CD4-positive, CD25-positive, alpha-beta regulatory T cell (primary cell): ENCODE measurements at regions not wholly inside any gene's neighbourhood (a gene's known extent, or its start where the extent isn't known, plus 50 kb on each side); places are given as distances from the start of the nearest gene placed in this dataset.

Experiments
- ATAC-seq, 2 donors: fragments of 150-1000 bp; cut with Tn5 transposase; one replicate each; pipeline ENCODE4 v1.10.0; 2021; ENCODE audit warnings: low read depth in 2 of 2, moderate number of reproducible peaks in 2 of 2, moderate library complexity in 1 of 2
- DNase-seq, 3 donors: peaks; one replicate each; pipeline versions ENCODE4 v3.0.0 to v3.0.0-alpha.2; 2012 to 2022; ENCODE audit warnings: mixed read lengths in 1 of 3
- H3K27ac ChIP-seq: one replicate; pipeline ENCODE4 v1.7.0; 2013; ENCODE audit warnings: mild to moderate bottlenecking, low read length; ENCODE audit not compliant: insufficient read depth, poor library complexity, severe bottlenecking
- H3K27me3 ChIP-seq: one replicate; pipeline ENCODE4 v1.7.0; 2013; ENCODE audit warnings: low read length; ENCODE audit not compliant: control insufficient read depth, insufficient read depth
- H3K36me3 ChIP-seq: one replicate; pipeline ENCODE4 v1.7.0; 2013; ENCODE audit warnings: mild to moderate bottlenecking, low read length, moderate library complexity; ENCODE audit not compliant: control insufficient read depth, insufficient read depth
- H3K4me1 ChIP-seq: 2 replicates; pipeline ENCODE4 v1.7.0; 2013; ENCODE audit warnings: mild to moderate bottlenecking, low read length; ENCODE audit not compliant: insufficient read depth, control insufficient read depth, poor library complexity, severe bottlenecking
- H3K4me3 ChIP-seq: one replicate; pipeline ENCODE4 v1.7.0; 2013; ENCODE audit warnings: low read depth, mild to moderate bottlenecking, low read length, moderate library complexity
- H3K9me3 ChIP-seq, 2 experiments: 1 replicate in 1 of 2; 2 replicates in 1 of 2; pipeline ENCODE4 v1.7.0; 2013; ENCODE audit warnings: low read length in 2 of 2, mild to moderate bottlenecking in 1 of 2, moderate library complexity in 1 of 2; ENCODE audit not compliant: control insufficient read depth in 2 of 2
- H3K27ac Mint-ChIP-seq, 3 donors: one replicate each; pipeline ENCODE4 v1.8.0; 2020 to 2022; ENCODE audit warnings: mild to moderate bottlenecking in 3 of 3, mixed read lengths in 3 of 3, moderate library complexity in 2 of 3
- H3K27me3 Mint-ChIP-seq: one replicate; pipeline ENCODE4 v1.8.0; 2022; ENCODE audit warnings: mild to moderate bottlenecking, mixed read lengths
- H3K36me3 Mint-ChIP-seq: one replicate; pipeline ENCODE4 v1.8.0; 2020; ENCODE audit warnings: mixed read lengths
- H3K4me1 Mint-ChIP-seq, 4 donors: one replicate each; pipeline ENCODE4 v1.8.0; 2020 to 2022; ENCODE audit warnings: mixed read lengths in 4 of 4, mild to moderate bottlenecking in 1 of 4
- H3K4me3 Mint-ChIP-seq, 4 donors: one replicate each; pipeline ENCODE4 v1.8.0; 2020 to 2022; ENCODE audit warnings: mild to moderate bottlenecking in 4 of 4, mixed read lengths in 4 of 4, moderate library complexity in 3 of 4
- H3K9me3 Mint-ChIP-seq, 7 donors: one replicate each; pipeline ENCODE4 v1.8.0; 2020 to 2022; ENCODE audit warnings: mixed read lengths in 7 of 7, mild to moderate bottlenecking in 3 of 7, moderate library complexity in 2 of 7

DNA sequence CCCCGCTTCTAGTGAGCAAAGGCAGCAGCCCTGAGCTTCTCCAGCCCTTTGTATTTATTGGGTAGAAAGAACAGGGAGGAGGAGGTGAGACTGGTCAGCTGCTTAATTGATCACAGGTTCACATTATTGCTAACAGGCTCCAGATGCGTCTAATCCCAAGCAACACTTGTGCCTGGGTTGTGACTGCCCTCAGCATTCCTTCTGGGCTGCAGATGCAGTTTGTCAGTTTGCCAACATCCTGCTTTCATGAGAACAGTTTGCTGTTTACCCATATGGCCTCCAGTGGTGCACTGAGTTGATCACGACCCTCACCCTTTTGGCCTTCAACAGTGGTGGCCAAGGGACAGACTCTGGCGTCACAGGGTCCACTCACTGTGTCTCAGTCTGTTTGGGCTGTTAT, 159.5 kb upstream of the ZNF516 start:
- H3K4me1 Mint-ChIP-seq = peaks cover 0 to 11% (median 6%) of the 10 kb centered on the region in 4 donors
- H3K9me3 Mint-ChIP-seq = peaks cover 0 to 3% (median 0%) of the 10 kb centered on the region in 7 donors
- H3K36me3 ChIP-seq = no peaks in the 10 kb centered on the region
- peaks cover 23% of the 10 kb centered on the region for H3K27me3 Mint-ChIP-seq
- H3K4me3 Mint-ChIP-seq = no peak overlapping the region
- H3K4me3 ChIP-seq = no peak overlapping the region
- DNase-seq (no peak), ATAC-seq (no peak)
- H3K27ac Mint-ChIP-seq = no peak overlapping the region
- no peaks in the 10 kb centered on the region for H3K4me1 ChIP-seq
- no peak overlapping the region for H3K27ac ChIP-seq
- no peaks in the 10 kb centered on the region for H3K36me3 Mint-ChIP-seq
- no peaks in the 10 kb centered on the region for H3K9me3 ChIP-seq
- peaks cover 18% of the 10 kb centered on the region for H3K27me3 ChIP-seq

DNA sequence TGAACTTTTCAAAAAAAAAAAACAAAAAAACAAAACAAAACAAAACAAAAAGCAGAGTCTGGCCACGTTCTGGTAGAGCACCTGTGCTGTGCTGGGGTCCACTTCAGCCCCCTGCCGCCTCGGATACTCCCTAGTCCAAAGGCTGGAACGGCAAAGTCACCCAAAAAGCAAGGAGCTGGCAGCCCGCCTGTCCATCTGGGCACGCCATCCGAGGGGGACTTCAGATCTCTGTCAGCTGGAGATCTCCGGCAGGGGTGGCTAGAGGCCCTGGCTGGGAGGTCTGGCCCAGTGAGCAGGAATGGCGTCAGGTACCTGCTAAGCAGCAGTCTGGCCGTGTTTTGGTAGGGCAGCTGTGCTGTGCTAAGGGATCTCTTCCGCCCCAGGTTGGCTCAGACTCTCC, 152.3 kb upstream of the ZNF516 start:
- H3K4me3 Mint-ChIP-seq = no peak overlapping the region
- Histone ChIP-seq H3K9me3 (no peaks in the 10 kb centered on the region), H3K4me1 (no peaks in the 10 kb centered on the region), H3K4me3 (no peak overlapping the region), H3K36me3 (no peaks in the 10 kb centered on the region), H3K27me3 (no peaks in the 10 kb centered on the region), H3K27ac (no peak overlapping the region)
- no peak overlapping the region for H3K27ac Mint-ChIP-seq
- peaks cover 6% of the 10 kb centered on the region for H3K27me3 Mint-ChIP-seq
- no peaks in the 10 kb centered on the region for H3K36me3 Mint-ChIP-seq
- H3K9me3 Mint-ChIP-seq = no peaks in the 10 kb centered on the region
- ATAC-seq (no peak), DNase-seq (no peak)
- H3K4me1 Mint-ChIP-seq = peaks cover 0 to 6% (median 0%) of the 10 kb centered on the region in 4 donors

DNA sequence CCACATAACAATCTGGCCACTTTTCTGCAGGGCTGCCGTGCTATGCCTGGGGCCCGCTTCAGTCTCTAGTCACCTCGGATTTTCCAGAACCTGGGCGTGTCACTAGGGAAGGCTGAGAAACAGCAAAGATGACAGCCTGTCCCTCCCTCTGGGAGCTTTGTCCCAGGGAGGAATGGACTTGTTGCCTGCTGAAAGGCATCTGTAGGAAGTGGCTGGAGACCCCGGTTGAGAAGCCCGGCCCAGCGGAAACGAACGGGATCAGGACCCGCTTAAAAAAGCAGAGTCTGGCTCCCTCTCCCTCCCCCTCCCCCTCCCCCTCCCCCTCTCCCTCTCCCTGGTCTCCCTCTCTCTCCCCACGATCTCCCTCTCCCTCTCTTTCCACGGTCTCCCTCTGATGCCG, 149.5 kb upstream of the ZNF516 start:
- Mint-ChIP-seq H3K27ac (no peak overlapping the region), H3K4me3 (no peak overlapping the region), H3K36me3 (no peaks in the 10 kb centered on the region), H3K27me3 (peaks cover under 1% of the 10 kb centered on the region), H3K4me1 (no peaks in the 10 kb centered on the region), H3K9me3 (peaks cover 0 to 1% (median 0%) of the 10 kb centered on the region in 7 donors)
- Histone ChIP-seq H3K27ac (no peak overlapping the region), H3K36me3 (no peaks in the 10 kb centered on the region), H3K4me1 (no peaks in the 10 kb centered on the region), H3K9me3 (no peaks in the 10 kb centered on the region), H3K4me3 (no peak overlapping the region), H3K27me3 (no peaks in the 10 kb centered on the region)
- ATAC-seq = no peak
- DNase-seq = no peak

DNA sequence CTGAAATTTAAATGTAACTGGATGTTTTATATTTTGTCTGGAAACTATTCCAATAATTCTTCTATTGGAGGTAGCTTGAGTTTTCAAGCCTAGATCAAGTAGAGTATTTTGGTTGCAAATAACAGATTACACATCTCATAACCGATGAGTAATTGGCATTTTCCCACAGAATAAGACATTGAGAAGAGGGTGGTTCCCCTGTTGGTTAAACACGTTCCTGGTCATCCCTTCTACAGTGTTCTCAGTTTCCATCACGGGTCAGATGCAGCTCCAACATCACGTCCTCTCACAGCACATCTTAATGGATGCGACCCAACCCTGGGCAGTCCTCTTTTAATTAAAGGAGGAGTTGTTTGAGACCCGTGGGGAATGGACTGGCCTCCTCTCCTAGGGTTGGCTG, 149.0 kb upstream of the ZNF516 start:
- ATAC-seq (no peak), DNase-seq (no peak)
- Histone ChIP-seq H3K36me3 (no peaks in the 10 kb centered on the region), H3K9me3 (no peaks in the 10 kb centered on the region), H3K4me1 (no peaks in the 10 kb centered on the region), H3K4me3 (no peak overlapping the region), H3K27me3 (no peaks in the 10 kb centered on the region), H3K27ac (no peak overlapping the region)
- Mint-ChIP-seq H3K36me3 (no peaks in the 10 kb centered on the region), H3K4me3 (no peak overlapping the region), H3K27ac (no peak overlapping the region), H3K27me3 (no peaks in the 10 kb centered on the region), H3K4me1 (peaks cover 0 to under 1% (median 0%) of the 10 kb centered on the region in 4 donors), H3K9me3 (peaks cover 0 to 1% (median 0%) of the 10 kb centered on the region in 7 donors)

DNA sequence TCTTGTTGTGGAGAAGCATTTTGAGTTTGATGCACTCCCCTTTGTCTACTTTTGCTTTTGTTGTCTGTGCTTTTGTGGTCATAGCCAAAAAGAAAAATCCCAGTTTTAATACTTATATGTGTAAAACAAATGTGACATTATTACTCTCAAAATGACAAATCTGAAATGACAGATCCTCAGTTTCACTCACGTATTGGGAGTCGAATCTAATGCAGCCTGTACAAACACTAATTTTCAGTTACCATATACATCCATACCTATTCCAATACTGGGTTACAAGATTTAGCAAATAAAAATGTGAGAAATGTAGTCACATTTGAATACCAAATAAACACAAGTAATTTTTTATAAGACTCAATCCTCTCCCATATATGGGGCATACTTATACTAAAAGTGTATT, 148.2 kb upstream of the ZNF516 start:
- no peak for ATAC-seq
- no peak overlapping the region for H3K4me3 Mint-ChIP-seq
- no peak overlapping the region for H3K27ac ChIP-seq
- no peaks in the 10 kb centered on the region for H3K36me3 ChIP-seq
- H3K27me3 ChIP-seq = no peaks in the 10 kb centered on the region
- no peaks in the 10 kb centered on the region for H3K9me3 ChIP-seq
- no peaks in the 10 kb centered on the region for H3K27me3 Mint-ChIP-seq
- peaks cover 0 to 3% (median 0%) of the 10 kb centered on the region in 4 donors for H3K4me1 Mint-ChIP-seq
- H3K4me3 ChIP-seq = no peak overlapping the region
- no peak for DNase-seq
- no peaks in the 10 kb centered on the region for H3K36me3 Mint-ChIP-seq
- H3K27ac Mint-ChIP-seq = peak overlapping the region in 1 of 3 donors; percentile 26
- H3K9me3 Mint-ChIP-seq = peaks cover 0 to 1% (median 0%) of the 10 kb centered on the region in 7 donors
- H3K4me1 ChIP-seq = no peaks in the 10 kb centered on the region

DNA sequence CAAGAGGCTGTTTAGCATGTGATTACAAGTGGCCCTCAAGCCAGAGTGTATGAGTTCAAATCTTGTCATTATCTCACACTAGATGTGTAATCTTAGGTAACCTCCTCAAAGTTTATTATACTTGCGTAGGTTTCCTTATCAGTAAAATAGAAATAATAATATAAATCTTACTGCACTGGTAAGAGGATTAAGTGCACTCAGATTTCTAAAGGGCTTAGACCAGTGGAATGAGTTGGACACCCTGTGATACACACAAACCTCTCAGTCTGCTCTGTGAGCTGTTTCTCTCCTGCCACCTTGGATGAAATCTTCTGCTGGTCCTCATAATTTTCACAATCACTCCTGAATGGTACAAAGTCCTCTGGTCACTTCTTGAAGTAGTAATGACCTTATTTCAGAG, 145.4 kb upstream of the ZNF516 start:
- Mint-ChIP-seq H3K4me3 (no peak overlapping the region), H3K4me1 (peaks cover 0 to 3% (median 0%) of the 10 kb centered on the region in 4 donors), H3K27me3 (no peaks in the 10 kb centered on the region), H3K9me3 (peaks cover 0 to 1% (median 0%) of the 10 kb centered on the region in 7 donors), H3K27ac (no peak overlapping the region), H3K36me3 (no peaks in the 10 kb centered on the region)
- no peak for ATAC-seq
- Histone ChIP-seq H3K9me3 (no peaks in the 10 kb centered on the region), H3K4me1 (no peaks in the 10 kb centered on the region), H3K27ac (no peak overlapping the region), H3K4me3 (no peak overlapping the region), H3K36me3 (no peaks in the 10 kb centered on the region), H3K27me3 (no peaks in the 10 kb centered on the region)
- DNase-seq = no peak

DNA sequence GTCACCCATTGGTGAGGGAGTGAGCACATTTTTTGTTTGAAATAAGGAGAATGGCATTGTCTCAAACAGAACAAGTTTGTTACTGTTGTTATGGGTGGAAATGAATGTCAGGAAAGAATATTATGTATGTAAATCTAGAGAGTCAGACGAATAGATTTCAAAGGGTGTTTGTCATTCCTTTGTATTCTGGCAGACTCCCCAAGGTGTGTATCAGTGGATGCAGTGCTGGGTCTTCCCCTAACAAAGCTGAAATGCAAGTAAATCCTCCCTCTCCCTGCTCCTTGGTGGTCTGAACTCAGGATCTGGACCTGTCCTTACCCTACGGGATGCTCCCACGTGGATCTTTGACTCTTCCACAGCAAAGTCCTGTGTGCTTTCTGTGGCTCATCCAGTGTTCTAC, 139.5 kb upstream of the ZNF516 start:
- no peaks in the 10 kb centered on the region for H3K36me3 Mint-ChIP-seq
- H3K4me1 Mint-ChIP-seq = peaks cover 0 to 3% (median 0%) of the 10 kb centered on the region in 4 donors
- H3K27me3 Mint-ChIP-seq = no peaks in the 10 kb centered on the region
- Histone ChIP-seq H3K4me3 (no peak overlapping the region), H3K9me3 (no peaks in the 10 kb centered on the region), H3K4me1 (no peaks in the 10 kb centered on the region), H3K36me3 (no peaks in the 10 kb centered on the region), H3K27ac (no peak overlapping the region), H3K27me3 (no peaks in the 10 kb centered on the region)
- no peak for ATAC-seq
- H3K4me3 Mint-ChIP-seq = no peak overlapping the region
- no peak for DNase-seq
- peaks cover 0 to 3% (median 0%) of the 10 kb centered on the region in 7 donors for H3K9me3 Mint-ChIP-seq
- no peak overlapping the region for H3K27ac Mint-ChIP-seq

DNA sequence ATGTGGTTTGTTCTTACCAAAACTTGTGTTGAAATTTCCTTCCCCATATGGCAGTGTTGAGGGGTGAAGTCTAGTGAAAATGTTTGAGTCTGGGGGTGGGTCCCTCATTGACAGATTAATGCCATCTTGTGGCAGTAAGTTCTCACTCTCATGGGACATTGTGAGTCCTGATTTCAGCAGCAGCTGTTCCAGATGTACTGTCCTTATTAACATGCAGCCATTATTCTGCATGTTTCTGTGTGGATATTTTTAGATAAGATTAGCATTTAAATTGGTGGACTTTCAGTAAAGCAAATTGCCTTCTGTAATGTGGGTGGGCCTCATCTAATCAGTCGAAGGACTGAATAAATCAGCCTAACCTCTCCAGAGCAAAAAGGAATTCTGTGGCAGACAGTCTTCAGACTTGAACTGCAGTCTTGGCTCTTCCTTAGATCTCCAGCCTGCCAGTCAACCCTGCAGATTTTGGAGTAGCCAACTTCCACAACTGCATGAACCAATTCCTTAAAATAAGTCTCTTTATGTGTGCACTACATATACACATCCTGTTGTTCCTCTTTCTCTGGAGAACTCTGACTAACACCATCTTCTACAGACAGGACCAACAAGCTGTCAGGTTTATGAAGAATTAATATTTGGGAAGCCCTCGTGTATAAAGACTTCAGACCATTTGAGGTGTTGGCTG, 138.7 kb upstream of the ZNF516 start:
- no peaks in the 10 kb centered on the region for H3K4me1 ChIP-seq
- no peak for DNase-seq
- H3K27me3 Mint-ChIP-seq = no peaks in the 10 kb centered on the region

More for the DNA sequence above, 138.7 kb upstream of the ZNF516 start:
- ATAC-seq = no peak
- H3K27ac ChIP-seq = no peak overlapping the region
- no peaks in the 10 kb centered on the region for H3K4me1 Mint-ChIP-seq
- H3K4me3 Mint-ChIP-seq = no peak overlapping the region
- H3K36me3 ChIP-seq = no peaks in the 10 kb centered on the region
- no peak overlapping the region for H3K27ac Mint-ChIP-seq
- H3K36me3 Mint-ChIP-seq = no peaks in the 10 kb centered on the region
- no peaks in the 10 kb centered on the region for H3K9me3 ChIP-seq
- H3K27me3 ChIP-seq = no peaks in the 10 kb centered on the region
- H3K9me3 Mint-ChIP-seq = peaks cover 0 to 3% (median 0%) of the 10 kb centered on the region in 7 donors
- H3K4me3 ChIP-seq = no peak overlapping the region
